ENCODE measurements at regions not wholly inside any gene's neighbourhood (a gene's known extent, or its start where the extent isn't known, plus 50 kb on each side); places are given as distances from the start of the nearest gene placed in this dataset.

DNA sequence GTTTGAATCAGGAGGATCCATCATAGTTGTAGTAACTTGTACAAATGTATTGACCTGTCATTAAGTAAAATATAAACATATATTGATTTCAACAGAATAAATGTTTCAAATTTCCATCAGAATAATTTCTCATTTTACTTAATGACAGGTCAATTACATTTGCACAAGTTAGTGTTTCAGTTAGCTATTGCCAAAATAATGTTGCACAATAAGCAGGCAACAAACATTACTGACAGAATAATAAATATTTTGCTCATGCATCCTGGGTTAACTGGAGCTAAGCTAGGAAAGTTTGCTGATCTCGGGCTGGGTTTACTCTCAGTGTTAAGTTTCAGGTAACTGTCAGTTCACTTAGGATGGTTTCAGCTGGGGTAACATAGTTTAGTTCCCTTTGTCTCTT lies 822.4 kb downstream of the KCNT2 start:
- TF ChIP-seq, protein P1, sequence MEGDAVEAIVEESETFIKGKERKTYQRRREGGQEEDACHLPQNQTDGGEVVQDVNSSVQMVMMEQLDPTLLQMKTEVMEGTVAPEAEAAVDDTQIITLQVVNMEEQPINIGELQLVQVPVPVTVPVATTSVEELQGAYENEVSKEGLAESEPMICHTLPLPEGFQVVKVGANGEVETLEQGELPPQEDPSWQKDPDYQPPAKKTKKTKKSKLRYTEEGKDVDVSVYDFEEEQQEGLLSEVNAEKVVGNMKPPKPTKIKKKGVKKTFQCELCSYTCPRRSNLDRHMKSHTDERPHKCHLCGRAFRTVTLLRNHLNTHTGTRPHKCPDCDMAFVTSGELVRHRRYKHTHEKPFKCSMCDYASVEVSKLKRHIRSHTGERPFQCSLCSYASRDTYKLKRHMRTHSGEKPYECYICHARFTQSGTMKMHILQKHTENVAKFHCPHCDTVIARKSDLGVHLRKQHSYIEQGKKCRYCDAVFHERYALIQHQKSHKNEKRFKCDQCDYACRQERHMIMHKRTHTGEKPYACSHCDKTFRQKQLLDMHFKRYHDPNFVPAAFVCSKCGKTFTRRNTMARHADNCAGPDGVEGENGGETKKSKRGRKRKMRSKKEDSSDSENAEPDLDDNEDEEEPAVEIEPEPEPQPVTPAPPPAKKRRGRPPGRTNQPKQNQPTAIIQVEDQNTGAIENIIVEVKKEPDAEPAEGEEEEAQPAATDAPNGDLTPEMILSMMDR (IDR thresholded peaks at IDR 0.05 in 4 of 5, conservative IDR thresholded peaks at IDR 0.05 in 1 of 5): no peak
- no peak for TF ChIP-seq POLR2A (IDR thresholded peaks at IDR 0.05)
